GM20000 (cell line): ENCODE measurements at regions not wholly inside any gene's neighbourhood (a gene's known extent, or its start where the extent isn't known, plus 50 kb on each side); places are given as distances from the start of the nearest gene placed in this dataset.
"Not testable (repeated sequence)": the region's sequence is repeated elsewhere in the genome, so short reads cannot be mapped to it uniquely, and the experiment has no call there.

Experiments
- DNase-seq: peaks from one replicate; pipeline ENCODE4 v3.0.0; 2012; ENCODE audit warnings: low spot score
- CTCF ChIP-seq: IDR thresholded peaks from 2 replicates; pipeline ENCODE4 v1.5.1; 2012; ENCODE audit warnings: mild to moderate bottlenecking, control low read depth; ENCODE audit errors: extremely low read depth, missing control alignments

GRCh38 chr6:118718903-118719302 lies 67.5 kb upstream of the CEP85L start:
- DNase-seq: no peak
- no peak for TF ChIP-seq CTCF

- no peak for DNase-seq
- TF ChIP-seq CTCF: no peak
These were observed 66.9 kb upstream of the CEP85L start for GRCh38 chr6:118718297-118718696.

- TF ChIP-seq CTCF: no peak
- DNase-seq: no peak
These were observed 65.7 kb upstream of the CEP85L start for GRCh38 chr6:118717106-118717505.

GRCh38 chr6:118715907-118716306 lies 64.5 kb upstream of the CEP85L start:
- DNase-seq: not testable (repeated sequence)

GRCh38 chr6:118715376-118715775 lies 64.0 kb upstream of the CEP85L start:
- no peak for DNase-seq

GRCh38 chr6:118714756-118715155 lies 63.4 kb upstream of the CEP85L start:
- DNase-seq: no peak

More at GRCh38 chr6:118715376-118715775, 64.0 kb upstream of the CEP85L start:
- no peak for TF ChIP-seq CTCF

GRCh38 chr6:118712969-118713368 lies 61.6 kb upstream of the CEP85L start:
- TF ChIP-seq CTCF: no peak
- DNase-seq: no peak

More at GRCh38 chr6:118714756-118715155, 63.4 kb upstream of the CEP85L start:
- no peak for TF ChIP-seq CTCF

GRCh38 chr6:118710616-118711015 lies 59.2 kb upstream of the CEP85L start:
- DNase-seq: no peak
- TF ChIP-seq CTCF: no peak
